Glomerular visceral epithelial cell (primary cell): ENCODE measurements at regions not wholly inside any gene's neighbourhood (a gene's known extent, or its start where the extent isn't known, plus 50 kb on each side); places are given as distances from the start of the nearest gene placed in this dataset.
"Not testable (repeated sequence)": the region's sequence is repeated elsewhere in the genome, so short reads cannot be mapped to it uniquely, and the experiment has no call there.

ENCODE experiments used
- DNase-seq: peaks from one replicate; pipeline ENCODE4 v3.0.0-alpha.2; 2016; ENCODE audit errors: extremely low spot score

DNA sequence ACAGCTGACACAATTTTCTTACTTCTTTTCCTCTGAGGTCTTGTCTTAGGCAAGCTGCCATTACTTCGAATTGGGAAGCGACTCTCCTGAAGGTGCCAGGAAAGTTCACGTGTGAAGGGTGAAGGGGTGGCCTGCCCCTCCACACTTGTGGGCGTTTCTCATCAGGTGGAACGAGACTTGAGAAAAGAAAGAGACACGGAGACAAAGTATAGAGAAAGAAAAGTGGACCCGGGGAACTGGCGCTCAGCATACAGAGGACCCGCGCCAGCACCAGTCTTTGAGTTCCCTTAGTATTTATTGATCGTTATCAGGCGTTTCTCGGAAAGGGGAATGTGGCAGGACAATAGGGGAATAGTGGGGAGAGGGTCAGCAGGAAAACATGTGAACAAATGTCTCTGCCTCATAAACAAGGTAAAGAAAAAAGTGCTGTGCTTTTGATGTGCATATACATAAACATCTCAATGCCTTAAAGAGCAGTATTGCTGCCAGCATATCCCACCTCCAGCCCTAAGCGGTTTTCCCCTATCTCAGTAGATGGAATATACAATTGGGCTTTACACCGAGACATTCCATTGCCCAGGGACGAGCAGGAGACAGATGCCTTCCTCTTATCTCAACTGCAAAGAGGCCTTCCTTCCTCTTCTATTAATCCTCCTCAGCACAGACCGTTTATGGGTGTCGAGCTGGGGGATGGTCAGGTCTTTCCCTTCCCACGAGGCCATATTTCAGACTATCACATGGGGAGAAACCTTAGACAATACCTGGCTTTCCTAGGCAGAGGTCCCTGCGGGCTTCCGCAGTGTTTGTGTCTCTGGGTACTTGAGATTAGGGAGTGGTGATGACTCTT lies 367.0 kb upstream of the SGCG start:
- not testable (repeated sequence) for DNase-seq

DNA sequence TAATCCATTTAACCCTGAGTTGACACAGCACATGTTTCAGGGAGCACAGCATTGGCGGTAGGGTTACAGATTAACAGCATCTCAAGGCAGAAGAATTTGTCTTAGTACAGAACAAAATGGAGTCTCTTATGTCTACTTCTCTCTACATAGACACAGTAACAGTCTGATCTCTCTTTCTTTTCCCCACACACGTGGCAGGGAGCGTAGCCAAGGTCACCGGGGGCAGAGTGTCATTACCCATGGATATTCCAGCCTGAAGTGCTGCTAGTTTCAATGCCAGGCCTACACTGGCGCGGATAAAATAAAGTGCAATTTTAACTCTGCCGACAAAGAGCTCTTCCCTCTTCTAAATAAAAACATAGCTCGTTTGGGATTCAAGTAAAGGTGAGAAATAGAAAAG lies 366.3 kb upstream of the SGCG start:
- DNase-seq: not testable (repeated sequence)

DNA sequence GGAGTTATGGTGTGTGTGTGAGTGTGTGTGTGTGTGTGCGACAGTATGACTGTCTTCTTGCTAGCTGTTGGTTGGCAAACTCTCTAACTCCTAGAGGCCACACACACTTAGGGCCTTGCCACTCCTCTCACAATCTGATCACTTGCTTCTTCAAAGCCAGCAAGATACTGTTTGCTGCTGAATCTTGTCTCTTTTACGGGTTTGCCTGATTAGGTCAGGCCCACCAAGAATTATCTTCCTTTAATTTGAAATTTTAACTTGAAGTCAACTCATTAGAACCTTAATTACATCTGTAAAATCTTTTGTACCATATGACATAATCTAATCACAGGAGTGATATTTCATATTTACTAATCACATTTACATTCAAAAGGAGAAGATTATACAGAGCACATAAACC lies 359.2 kb upstream of the SGCG start:
- no peak for DNase-seq

DNA sequence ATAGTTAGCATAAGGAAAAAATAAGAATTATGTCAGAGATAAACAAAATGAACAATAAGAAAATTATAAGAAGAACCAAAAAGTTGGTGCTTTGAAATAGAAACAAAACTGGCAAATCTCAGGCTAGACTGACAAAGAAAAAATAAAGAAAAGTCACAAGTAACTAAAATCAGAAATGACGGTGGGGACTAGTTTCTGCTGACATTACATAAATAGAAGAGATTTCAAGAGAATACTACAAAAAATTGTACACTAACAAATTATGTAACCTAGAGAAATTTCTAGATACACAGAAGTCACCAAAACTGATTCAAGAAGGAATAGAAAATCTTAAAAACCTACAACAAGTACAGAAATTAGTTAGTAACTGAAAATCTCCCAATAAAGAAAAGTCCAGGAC lies 355.6 kb upstream of the SGCG start:
- no peak for DNase-seq

DNA sequence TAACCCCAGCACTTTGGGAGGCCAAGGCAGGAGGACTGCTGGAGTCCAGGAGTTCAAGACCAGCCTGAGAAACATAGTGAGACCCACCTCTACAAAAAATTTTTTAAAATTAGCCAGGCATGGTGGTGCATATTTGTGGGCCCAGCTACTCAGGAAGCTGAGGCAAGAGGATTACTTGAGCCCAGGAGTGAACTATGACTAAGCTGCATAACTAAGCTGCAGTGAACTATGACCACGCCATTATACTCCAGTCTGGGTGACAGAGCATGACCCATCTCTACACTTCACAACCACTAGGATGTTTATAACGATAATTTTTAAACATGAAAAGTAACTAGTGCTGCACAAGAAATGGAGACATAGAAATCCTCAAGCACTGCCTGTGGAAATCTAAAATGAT lies 352.7 kb upstream of the SGCG start:
- DNase-seq: peak; percentile 93

DNA sequence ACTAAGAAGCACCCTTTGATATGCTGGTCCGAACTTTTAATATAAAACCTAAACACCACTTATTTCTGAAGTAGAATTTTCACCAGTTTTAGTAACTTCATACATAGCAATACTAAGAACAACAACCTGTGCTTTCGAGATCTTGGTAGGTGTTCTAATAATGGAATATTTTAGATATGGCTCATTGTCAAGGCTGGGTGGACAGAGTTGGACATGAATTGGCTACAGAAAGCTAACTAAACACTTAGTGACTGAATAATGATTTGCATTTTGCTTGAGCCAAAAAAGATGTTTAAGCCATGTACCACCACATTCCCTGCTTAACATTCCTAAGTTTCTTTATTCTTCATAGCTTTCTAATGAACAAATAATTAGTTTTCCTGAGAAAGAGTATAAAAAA lies 344.3 kb upstream of the SGCG start:
- no peak for DNase-seq

DNA sequence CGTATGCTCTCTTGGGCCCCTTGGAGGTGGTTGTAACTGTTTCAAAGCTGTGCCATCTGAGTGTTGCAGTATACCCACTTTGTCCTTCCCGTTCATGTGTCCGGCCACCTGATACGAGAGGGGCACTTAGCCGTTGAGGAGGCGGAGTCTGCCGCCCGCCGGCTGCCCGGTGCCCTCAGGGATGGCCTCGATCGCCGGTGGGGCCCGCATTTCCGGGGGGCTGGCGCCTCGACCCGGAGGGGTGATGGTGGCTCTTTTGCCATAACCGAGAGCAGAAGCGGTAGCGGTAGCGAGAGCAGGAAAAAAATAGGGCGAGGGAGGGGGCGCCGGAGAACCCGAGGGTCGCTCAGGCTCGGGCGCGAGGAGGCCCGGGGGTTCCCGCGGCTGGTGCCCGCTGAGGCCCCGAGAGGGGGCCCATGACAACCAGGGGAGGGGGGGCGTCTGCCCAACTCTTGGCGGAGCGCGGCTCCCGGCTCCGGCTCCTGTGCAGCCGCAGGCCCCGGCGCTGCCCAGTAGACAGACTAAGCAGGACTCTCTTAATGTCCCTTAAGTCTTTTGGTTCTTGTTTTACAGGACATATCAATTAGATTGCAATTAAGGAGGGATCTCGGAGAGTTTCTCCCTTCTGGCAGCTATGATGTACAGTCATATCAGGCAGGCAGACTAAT lies 342.7 kb upstream of the SGCG start:
- DNase-seq: no peak

DNA sequence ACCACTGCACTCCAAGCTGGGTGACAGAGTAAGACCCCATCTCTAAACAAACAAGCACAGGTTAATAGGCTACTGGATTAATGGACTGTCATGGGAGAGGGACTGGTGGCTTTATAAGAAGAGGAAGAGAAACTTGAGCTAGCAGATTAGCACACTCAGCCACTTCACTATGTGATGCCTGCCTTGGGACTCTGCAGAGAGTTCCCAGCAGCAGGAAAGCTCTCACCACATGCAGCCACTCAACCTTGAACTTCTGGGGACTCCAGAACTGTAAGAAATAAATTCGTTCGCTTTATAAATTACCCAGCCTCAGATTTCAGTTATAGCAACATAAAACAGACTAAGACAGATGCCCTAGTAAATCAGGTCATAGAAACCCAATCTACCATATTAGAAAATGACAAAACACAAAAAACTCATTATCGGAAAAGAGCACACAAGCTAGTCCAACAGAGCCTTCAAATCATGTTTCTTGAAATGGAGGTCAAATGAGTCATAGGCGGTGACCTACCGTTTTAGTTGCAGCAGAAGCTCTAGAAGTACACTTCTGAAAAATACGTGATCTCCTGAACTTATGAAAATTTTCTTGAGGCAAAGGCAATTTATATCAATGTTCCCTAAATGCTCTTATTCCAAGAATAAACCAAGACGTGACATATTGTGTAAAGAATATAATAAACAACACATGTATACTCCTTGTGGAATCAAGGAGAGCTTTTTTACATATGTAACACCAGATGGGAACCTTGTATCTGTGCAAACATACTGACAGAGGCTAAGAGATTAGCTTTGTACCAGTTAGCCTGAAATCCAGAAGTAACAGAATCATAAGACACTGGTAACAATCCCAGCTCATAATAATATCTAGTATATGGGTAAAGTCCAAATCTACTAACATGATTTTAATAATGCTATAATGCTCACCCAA lies 340.9 kb upstream of the SGCG start:
- no peak for DNase-seq

DNA sequence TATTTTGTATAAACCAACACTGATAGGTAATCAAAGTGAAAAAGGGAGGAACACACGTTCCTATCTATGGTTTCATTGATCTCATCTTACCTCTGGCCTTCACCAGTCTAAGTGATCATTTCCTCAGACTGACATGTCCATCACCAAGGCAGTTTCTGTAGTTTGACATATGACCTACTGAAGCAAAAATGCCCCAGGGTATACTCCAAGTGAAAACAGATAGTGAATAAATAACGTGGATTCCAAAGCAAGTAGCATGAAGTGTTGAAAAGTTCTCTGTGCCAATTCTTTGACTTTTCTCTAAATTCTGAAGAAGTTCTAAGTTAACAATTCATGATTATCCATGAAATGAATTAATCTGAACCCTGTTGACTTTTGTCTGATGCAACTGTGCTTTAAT lies 334.2 kb upstream of the SGCG start:
- no peak for DNase-seq

DNA sequence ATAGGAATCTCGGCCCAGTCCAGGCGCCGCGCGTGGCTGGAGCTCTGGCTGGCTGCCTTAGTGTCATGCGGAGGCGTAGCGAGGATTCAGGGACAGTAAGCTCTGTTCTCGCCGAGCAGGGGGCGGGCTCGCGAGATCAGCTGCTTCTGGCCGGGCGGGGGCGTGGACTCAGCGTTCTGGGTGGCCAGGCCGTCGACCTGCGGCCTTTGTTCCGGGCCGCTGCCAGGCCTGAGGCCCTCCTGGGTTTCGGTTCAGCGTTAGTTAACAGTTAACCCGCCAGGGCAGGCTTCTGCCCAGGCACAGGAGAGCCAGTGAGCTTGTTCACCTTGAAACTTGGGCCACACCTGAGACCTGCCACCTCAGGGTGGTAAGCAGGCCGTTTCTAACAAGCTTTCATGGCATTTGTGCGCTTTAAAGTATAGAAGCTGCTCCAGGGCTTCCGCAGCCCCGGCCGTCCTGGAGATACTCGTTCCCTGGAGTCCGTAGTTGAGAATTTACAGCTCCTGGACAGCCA lies 332.2 kb upstream of the SGCG start:
- DNase-seq: peak; percentile 12

DNA sequence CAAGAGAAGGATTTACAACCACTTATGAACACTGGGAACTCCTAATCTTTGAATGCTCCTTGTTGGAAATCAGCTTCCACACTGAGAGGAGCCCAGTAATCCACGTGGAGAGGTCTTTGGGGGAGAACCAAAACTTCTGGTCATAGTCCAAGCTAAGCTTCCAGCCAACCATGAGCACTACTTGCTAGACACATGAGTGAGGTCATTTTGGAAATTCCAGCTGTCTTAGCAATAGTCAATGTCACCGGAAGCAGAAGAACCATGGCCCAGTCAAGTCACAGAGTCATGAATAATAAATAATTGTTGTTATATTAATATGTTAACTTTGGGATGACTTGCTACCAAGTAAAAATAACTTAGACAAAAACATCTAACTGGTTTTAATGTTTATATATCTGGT lies 324.9 kb upstream of the SGCG start:
- DNase-seq: no peak

DNA sequence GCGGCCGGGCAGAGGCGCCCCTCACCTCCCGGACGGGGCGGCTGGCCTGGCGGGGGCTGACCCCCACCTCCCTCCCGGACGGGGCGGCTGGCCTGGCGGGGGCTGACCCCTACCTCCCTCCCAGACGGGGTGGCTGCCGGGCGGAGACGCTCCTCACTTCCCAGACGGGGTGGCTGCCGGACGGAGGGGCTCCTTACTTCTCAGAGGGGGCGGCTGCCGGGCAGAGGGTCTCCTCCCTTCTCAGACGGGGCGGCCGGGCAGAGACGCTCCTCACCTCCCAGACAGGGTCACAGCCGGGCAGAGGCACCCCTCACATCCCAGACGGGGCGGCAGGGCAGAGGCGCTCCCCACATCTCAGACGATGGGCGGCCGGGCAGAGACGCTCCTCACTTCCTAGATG lies 321.8 kb upstream of the SGCG start:
- DNase-seq: not testable (repeated sequence)

DNA sequence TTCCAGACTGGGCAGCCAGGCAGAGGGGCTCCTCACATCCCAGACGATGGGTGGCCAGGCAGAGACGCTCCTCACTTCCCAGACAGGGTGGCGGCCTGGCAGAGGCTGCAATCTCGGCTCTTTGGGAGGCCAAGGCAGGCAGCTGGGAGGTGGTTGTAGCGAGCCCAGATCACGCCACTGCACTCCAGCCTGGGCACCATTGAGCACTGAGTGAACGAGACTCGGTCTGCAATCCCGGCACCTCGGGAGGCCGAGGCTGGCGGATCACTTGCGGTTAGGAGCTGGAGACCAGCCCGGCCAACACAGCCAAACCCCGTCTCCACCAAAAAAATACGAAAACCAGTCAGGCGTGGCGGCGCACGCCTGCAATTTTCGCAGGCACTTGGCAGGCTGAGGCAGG lies 321.4 kb upstream of the SGCG start:
- not testable (repeated sequence) for DNase-seq

DNA sequence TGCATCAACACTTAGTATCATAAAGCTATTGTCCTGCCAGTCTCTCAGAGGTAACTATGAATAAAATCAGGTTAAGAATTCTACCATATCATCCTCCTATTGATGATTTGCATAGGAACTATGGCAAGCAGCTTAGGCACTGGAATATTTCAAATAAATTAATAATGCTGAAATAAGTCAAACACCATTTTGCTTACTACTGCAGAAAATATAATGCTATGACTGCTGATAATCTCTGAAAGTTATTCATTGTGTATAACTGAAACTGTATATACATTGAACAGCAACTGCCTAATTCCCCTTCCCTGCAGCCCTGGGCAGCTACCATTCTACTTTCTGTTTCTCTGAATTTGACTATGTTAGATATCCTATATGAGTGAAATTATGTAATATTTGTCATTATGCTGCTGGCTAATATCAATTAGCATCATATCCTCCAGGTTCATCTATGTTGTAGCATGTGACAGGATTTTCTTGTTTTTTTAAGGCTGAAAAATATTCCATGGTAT lies 318.8 kb upstream of the SGCG start:
- no peak for DNase-seq

DNA sequence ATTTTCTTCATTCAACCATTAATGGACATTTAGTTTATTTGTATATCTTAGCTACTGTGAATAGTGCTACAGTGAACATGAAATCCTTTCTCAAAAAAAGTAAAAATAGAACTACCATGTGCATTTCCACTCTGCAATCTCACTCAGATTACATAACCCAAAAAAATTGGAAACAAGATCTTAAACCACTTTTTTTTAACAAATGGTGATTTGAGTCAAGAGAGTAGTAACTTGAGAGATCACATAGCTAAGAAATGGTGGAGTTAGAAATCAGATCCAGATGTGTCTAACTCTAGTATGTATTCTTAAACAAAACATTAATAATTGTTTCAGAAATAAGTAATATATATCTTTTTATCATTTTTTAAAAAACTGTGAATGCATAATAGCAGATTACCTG lies 318.3 kb upstream of the SGCG start:
- DNase-seq: no peak

DNA sequence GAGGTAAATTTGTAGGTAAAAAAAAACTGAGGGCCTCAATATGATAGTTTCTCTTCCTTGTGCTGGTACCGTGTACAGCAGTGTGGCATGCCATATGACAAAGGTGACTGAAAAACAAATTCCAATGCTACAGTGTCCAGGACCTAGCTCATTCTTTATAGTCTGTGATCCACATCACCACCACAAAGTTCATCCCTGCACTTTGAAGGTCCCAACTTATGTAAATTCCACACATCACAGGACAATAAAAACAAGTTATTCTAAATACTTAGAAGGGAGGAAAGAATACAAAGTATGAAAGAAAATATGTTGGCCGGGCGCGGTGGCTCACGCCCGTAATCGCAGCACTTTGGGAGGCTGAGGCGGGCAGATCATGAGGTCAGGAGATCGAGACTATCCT lies 314.6 kb upstream of the SGCG start:
- no peak for DNase-seq

DNA sequence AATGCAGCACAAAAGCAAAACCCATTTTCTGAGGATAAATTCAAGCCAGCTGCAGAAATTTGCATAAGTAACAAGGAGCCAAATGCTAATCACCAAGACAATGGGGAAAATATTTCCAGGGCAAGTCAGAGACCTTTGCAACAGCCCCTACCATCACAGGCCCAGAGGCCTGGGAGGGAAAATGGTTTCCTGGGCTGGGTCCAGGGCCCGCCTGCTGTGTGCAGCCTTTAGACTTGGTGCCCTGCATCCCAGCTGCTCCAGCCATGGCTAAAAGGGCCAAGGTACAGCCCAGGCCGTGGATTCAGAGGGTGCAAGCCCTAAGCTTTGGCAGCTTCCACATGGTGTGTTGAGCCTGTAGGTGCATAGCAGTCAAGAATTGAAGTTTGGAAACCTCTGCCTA lies 309.5 kb upstream of the SGCG start:
- DNase-seq: no peak

DNA sequence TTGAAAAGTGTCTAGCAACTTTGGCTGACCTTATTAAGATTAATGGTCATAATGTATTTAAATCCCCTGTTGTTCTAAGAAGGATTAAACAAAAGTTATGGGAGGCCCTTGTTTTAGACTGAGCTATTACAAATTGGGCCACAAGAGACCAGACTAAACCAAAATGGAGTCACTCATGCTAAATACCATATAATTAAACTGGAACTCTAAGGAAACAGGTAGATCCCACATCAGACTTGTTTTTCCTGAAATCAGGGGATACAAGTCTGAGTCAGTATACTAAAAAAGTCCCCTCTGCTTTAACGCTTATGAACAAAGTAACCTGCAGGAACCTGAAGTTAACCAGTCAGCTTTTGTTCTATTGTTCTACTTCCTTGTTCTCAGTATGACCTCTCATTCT lies 305.9 kb upstream of the SGCG start:
- DNase-seq: no peak

DNA sequence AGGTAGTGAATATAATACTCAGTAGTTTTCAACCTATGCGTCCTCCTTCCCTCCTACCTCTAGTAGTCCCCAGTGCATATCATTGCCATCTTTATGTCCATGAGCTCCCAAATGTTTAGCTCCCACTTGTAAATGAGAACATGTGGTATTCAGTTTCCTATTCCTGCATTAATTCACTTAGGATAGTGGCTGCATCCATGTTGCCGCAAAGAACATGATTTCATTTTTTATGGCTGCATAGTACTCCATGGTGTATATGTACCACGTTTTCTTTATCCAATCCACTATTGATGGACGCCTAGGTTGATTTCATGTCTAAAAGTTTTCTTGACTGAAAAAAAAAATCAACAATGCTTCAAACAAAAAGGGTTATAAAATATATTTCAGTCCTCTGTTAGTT lies 303.4 kb upstream of the SGCG start:
- no peak for DNase-seq

DNA sequence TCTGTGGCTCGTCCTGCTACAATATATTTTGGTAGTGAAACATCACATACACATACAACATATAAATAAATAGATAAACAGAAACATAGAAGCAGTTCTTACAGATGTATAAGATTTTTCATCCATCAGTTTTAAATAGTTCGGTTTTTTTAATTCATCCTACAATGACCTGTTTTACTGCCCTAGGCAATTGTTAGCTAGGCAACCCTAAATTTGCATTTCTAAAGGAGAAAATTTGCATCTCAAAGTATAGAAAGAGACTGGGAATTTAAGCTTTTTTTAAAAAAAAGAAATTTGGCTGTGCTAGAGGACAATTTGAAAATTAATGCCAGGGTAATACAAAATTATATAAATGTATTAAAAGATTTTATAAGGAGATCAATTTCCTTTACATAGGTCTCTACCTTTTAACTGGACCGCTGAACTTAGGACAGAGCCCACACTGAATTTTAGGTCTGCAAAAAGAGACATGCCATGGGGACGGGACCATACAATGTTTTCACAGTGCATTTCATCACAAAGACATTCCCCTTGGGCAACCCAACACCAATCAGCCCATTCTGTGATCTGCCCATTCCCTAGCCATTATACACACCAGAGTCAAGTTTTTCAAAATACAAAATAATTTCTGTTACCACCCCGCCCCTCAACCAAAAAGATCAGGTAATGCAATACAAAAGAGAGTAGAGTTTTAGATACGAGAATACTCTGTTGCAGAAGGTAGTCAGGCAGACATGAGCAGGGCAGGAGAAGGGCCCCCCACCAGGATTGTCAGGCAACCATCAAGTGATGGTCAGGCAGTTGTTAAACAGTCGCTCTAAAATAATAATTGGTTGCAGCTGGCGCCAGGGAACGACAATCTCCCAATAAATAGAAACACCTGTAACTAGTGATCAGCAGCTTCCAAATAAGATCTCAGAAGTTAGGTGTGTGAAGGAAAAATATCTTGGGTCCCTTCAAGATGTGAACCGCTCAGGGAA lies 299.7 kb upstream of the SGCG start:
- no peak for DNase-seq
